GM21423 (cell line): ENCODE measurements at regions not wholly inside any gene's neighbourhood (a gene's known extent, or its start where the extent isn't known, plus 50 kb on each side); places are given as distances from the start of the nearest gene placed in this dataset.

ENCODE experiments used
- ATAC-seq: cut with Tn5 transposase; IDR thresholded peaks from one replicate; pipeline ENCODE4 v1.9.1; 2021; ENCODE audit warnings: mild to moderate bottlenecking, moderate library complexity; ENCODE audit not compliant: unreplicated experiment

DNA sequence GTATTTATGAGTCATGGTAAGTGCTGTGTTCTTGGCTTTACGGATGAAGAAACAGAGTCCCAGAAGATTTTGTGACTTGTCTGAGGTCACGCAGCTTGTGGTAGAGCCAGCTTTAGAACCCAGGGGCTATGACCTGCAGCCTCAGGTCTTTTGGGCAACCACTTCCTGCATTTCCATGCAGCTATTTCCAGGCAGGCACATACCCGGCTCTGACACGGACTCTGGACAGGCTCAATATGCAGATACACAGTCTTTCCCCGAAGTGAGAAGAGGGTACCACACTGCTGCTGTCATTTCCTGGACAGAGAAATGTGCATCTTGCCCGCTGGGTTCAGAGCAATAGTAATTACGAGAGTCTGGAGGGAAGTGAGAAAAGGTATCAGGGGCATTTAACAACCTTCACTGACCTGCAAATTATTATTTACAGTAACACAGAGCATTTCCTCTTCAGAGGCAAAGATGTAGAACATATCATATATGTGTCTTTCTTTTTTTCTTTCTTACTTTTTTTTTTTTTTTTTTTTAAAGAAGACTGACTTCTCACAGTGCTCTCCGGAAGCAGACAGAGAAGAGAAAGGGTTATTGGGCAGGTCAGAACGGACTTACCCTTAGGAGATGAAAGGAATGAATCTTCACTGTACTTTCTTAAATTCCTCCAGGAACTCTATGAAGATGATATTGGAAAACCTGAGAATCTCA, 185.1 kb downstream of the CLIC5 start:
- ATAC-seq = peak; percentile 95

DNA sequence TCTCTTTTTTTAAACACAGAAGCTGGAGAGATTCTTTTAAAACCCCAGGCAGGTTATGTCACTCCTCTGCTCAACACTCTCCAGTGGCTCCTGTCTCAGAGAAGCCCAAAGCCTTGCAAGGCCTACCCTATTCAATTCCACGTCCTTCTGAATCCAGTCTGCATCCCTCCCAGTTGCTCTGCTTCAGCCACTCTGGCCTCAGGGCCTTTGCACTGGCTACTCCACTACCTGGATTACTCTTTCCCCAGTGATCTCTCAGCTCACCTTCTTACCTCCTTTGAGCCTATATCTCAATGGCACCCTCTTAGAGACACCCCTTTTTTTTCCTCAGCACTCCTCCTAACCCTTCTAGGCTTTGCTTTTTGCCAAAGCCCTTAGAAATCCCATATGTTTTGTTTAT, 185.8 kb downstream of the CLIC5 start:
- ATAC-seq = no peak

DNA sequence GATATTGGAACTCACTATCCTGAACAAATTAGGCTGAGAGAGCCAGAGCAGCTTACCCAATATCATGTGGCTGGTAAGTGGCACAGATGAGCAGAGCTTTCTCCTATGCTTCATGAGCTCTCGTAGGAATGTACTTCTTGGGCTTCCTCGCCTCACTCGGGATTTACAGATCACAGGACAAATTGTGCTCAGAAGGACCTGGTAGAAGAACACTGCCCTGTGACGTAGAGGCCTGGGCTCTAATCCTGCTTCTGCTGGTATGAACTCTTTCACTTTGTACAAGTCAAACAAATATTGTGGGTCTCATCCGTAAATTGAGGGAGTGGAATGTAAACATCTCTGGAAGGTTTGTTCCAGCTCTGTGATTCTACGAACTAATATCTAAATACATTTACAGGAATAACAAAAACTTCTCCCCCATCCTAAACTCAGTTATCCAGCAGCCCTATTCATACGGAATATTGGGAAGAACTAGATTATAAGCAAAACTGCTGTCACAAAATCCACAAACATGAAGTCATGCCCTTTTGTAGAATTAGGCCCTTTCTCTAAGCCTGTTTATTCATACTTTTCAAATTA, 187.6 kb downstream of the CLIC5 start:
- no peak for ATAC-seq

DNA sequence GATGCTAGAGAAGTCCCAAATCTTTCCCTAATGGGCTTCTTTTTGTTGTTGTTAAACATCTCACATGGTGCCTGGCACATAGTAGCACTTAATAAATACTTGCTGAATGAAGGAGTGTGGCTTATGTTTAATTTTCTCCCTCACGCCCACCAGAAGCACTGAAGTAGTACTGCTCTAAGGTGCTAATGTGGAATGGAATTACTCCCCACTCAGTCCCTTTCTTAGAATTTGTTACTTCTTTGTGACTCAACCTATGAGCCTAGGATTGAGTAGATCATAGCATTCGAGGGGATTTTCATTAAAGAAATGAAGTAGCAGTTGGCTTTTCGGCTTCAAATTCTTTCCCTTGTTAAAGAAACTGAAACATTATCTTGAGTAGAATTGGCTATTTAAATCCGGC, 192.8 kb downstream of the CLIC5 start:
- ATAC-seq = no peak

DNA sequence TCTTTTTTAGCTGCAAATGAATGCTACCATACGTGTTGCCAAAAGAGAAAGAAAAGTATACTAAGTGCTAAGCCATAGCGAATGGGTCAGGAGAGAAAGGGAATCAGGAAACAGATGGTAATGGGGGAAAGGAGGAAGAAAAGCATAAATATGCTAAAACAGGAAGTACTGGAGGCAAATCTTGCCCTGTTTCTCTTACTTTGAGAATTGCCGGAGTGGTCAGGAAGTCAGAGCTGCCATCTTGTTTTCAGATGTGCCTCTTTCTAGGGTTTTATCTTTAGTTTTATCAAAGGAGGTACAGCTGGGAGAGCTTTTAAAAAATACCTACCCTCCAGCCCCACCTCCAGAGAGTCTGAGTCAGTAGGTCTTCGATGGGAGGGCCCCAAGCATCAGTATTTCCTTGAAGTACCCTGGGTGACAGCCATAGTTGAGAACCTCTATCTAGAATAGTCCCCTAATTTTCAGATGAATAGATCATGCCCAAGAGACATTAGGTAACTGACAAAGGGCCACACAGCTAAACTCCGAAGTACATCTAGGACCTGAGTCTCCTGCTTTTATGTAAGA, 193.3 kb downstream of the CLIC5 start:
- no peak for ATAC-seq

DNA sequence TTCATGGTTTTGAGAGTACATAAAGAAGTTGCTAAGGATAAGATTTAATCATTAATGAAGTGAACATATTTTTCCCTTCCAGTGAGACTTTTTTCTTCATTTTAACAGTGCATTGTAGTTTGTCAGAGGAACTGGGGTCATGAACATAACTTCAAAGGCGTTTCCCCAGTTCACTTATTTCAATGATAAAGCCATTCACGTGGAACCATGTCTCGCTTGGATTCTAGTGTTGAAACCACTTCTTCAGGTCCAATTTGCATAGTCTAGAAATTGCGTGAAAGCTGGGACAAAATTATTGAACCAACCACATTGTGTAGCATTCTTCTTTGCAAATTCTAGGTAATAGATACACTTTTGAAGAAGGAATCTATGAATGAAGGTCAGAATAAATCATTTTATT, 197.0 kb downstream of the CLIC5 start:
- no peak for ATAC-seq

DNA sequence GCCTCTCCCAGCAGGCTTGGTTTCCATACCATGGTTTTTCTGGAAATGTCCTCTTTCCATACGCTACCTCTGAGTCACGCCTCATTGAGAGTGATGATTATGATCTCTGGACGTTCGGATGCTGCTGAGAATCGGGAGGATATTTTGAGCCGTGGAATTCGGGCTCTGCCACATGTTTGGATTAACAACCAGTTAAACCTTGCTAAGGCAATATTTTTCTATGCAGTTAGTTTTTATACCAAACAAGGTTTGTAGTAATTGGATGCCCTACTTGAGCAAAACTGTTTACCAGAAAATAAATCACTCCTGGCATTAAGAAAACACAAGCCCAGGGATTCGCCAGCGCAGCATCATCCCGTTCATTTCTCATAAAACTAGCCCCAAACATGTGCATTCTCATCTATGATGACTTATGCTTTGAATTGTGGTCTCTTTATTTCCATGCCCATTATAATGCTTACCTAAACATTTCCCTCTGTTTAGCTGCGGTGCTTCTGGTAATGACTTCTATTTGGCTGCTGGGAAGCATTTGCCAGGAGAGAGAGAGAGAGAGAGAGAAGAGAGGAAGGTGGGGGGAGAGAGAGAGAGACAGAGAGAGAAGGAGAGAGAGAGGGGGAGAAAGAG, 198.9 kb downstream of the CLIC5 start:
- no peak for ATAC-seq

DNA sequence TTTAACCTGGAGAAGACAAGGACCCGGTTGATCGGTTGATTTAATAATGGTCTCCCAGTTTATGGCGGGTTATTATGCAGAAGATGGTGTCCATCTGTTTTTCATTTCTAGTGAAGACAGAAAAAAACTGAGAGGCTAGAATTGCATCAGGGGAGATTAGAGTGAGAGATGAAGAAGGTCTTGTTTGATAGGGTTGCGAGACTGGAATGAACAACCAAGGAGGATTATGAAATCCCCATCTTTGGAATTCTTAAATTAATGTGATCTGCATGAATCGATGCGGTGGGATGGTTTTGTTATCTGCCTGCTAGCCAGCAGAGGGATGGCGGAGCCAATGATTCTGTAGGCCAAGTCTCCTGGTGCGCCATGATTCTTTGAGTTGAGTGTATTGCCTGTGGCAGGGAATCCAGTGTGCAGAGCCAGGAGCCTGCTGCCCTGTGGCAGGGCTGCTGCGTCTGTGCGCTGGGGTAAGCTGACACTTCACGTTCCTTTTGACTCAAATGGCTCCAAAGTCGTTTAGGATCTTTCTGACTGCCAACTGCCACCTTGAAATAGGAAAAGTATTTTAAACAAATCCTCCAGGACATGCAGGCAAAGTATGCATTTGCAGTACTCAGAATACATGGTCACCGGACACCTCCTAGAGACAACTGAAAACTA, 200.1 kb downstream of the CLIC5 start:
- ATAC-seq = no peak

DNA sequence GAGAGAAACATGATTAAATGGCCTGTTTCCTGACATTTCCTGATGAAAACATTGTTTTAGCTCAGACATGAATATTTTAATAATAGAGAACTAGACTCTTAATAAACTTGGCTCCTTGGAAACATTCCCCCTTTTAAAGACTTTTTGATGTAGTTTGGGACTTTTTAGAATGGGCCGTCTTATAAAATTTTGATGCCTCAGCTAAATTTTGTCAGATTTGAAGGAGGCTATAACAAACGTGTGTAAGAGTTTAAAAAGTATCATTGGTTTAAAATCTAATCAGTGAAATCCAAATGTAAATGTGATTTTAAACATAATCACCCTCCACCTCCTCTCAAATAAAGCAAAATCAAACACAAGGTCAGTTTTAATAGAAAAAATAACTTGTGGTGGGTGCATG, 200.9 kb downstream of the CLIC5 start:
- ATAC-seq = no peak

DNA sequence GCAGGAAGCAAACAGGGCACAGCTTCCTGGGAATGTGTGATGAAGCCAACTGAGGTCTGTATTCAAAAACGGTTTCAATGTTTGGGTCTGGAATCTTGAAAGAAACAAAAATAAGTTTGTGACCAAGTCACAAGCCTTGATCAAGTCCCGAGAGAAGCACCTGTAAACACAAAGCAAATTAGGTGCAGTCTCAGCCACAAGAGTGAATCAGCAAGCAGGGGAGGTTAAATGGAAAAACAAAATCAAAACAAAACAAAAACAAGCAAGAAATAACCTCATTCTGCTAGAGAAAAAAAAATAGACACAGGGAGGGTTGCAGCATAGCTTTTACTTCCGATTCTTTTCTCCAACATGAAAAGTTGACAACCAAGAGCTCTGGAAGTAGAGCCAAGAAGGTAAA, 201.7 kb downstream of the CLIC5 start:
- no peak for ATAC-seq

DNA sequence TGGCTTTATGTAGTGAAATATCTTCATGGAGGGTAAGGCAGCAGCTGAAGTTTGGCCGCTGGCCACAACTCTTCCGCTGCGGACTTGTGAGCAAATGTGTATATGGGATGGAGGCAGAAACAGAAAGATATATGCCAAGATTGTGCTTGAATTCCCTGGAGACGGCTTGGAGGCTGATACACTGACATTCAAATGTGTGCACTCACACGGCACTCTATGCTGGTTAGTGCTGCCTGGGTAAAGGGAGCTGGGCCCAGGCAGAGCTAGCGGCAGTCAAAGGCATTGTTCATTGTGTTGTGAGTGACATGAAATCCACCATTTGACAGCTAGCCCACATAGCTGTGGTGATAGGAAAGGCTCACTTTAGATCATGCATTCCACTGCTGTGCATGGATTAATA, 202.7 kb downstream of the CLIC5 start:
- no peak for ATAC-seq

DNA sequence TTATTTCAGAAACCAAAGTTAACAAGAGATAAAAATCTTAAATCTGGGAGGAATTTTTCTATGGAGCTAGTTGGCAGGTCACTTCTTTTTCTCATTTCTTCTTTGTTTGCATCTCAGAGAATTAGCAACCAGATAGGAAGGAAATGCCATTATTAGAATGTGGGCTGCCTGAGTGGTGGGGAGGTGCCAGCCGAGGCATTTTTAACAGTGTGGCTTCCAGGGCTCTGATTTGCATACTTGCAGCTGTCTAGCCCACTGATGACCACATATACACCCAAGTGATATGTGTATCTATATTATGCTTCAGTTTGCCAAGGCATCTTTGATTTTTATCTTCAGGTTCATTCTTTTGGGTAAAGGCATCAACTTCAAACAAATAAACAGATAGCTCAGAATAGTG, 206.7 kb downstream of the CLIC5 start:
- peak; percentile 68 for ATAC-seq

DNA sequence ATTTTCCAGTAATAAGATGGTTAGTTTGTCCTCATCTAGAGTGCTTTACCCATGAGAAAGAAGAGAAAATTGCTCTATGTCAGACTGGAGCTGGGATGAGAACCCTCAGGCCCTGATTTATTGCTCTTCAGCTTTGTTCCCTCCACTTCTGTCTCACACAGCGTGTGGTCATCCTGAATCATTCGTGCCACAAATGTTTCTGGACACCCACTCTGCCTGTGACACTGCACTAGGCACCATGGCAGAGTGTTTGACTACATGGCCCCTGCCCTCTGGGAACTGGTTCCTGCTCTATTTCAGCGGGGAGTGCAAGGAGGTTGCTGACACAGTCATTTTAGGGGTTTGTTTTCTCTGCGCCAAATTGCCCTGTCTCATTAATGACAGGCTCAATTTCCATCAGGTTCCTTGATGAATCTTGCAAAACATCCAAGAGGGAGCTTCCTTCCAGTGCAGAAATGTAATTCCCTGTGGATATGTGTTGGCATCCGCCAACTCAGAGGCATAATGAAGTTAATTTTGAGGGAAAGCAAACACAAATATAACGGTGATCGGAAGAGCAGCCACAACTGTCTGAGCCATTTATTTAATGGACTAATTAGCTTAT, 207.5 kb downstream of the CLIC5 start:
- no peak for ATAC-seq

DNA sequence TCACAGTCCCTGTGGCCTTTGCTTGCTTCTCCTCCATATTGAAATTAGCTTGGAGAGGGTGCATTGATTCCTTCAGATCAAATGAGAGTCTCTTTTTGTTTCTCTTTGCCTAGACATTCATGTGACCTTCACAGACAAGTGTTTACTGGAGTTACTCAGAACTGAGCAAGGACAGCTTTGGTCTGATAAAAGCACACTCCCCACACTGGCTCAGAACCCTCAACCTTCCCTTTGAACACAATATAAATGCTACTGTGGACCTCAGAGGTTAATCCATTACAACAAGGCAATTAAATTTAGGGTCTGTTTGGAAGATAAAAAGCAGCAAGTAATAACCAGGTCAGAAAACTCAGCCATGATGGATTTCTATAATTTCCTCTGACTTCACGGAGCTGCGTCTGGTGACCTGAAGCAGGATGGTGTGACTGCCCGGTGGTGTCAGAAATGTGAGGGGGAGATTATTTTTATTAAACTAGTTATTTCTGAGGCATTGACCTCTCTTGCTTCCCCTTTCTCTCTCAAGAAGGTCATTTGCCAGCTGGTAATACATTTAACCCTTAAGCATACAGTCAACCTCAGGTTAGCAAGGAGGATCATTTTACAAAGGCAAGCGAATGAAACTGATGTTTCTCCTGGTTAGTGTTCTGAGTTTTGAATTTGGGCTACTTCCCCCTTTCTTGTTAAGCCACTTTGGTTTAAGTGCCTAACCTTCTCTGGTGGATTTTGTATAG, 208.2 kb downstream of the CLIC5 start:
- no peak for ATAC-seq

DNA sequence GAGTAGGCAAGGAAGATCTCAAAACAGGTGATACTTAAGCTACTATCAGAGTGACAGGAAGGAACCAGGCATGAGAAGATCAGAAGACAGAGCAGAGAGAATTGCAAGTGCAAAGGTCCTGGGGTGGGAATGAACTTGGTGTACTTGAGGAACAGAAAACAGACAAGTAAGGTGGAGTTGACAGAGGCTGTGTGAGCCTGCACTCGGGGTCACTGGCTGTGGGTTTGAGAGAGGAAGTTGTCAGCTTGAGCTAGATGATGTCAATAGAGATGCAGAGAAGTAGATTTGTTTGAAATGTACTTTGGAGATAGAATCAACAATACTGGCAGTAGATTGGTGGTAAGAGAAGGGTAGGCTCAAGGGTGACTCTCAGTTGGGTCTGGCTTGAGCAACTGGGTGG, 209.5 kb downstream of the CLIC5 start:
- ATAC-seq = no peak

DNA sequence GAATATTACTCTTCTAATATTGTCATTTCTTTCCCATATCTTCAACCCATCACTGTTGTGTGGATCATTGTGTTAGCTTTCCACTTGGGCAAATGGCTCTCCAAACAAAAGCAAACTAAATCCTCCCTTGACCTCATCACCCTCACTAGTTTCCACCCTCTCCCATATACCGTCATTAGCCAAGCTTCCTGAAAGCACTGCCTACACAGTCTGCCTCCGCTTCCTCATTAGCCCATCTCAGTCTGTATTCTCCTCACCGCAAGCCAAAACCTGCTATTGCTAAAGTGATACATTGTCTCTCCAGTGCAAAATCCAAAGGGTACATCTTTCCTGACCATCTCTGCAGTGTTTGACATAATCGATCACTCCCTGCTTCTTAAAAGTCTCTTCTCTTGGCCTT, 212.6 kb downstream of the CLIC5 start:
- ATAC-seq = no peak

DNA sequence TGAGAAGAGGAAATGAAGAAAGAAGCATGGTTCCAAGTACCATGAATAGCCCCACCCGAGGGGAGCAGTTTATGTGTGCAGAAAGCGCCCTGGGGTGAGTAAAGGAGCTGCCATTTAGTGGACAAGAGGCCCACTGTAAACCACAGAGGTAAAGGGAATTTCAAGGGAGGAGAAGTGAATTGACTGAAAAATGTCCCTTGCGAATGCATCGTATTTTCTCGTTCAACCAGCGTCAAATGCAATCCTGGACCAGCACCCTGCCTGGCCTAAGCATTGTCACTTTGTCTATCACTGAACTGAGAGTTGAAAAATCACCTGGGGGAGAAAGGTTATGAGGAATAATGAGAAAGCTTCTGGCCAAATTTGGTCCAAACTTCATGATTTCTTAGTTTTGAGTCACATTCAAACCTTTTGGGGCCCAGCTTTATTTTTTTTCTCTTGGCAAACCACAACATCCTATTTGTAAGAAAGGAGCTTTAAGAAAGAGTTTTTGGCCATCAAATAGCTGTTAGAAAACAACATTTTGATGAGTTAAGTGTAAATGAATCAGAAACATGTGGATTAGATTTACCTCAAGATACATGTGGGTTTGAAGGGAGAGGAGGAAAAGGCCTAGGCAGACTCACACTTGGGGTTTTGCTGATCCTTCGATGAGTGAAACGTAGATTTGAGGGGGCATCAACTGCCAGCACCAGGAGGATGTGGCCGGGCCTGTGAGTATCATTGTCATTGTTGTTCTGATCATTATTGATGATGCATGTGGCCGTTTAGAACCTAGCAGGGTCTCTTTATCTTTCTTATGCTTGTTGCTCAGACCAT, 214.0 kb downstream of the CLIC5 start:
- ATAC-seq = no peak

DNA sequence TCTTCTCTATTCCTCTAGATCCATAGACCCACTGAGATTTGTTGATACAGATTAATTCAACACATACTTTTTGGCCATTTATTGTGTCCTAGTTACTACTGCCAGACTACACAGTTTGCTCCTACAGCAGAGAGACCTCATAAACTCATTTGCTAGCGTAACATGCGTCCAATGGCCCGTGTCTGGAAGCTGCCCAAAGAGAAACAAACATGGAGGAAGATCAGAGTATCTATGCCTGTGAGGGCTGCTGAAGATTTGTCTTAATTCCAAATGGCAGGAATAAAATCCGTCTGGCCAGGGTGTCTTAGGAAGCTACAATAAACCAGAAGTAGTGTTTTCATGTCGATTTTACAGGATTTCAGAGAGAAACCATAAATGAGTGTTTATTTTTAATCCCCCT, 214.7 kb downstream of the CLIC5 start:
- no peak for ATAC-seq

DNA sequence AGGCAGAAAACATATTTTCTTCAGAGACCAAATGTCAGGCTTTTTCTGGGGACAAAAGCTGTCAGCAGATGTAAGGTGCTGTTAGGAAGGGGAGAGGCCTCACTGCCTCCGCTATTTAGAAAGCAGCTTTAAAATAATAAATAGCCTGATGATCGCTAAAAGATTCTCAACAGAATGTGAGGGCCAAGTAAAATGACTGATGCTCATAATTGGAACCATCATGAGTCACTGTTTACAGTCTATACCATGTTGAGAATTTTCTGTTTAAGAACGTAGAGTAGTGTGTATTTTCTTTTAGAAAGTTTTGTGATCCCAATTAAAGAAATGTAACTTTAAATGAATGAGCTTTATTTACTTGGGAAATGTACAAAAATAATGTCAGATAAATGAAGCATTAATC, 220.0 kb downstream of the CLIC5 start:
- ATAC-seq = no peak

DNA sequence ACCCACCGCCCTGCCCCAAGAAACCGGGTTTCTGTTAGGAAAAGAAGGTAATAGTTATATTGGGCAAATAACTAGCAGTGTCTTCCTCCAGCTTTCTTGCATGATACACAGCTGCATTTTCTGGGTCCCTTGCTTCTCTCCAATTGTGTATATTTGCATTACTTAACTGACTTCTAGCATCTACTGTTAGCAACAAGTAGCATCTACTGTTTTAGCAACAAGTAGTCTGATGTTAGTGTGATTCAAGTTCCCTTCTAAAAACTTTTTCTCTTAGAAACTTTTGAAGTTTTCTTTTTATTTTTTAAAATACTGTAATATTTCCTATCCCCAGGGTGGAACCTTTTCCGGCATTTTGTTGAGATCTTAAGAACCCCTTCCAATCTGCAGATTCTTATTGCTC, 221.2 kb downstream of the CLIC5 start:
- ATAC-seq = no peak
